Bronchial epithelial cell (primary cell): ENCODE measurements at regions not wholly inside any gene's neighbourhood (a gene's known extent, or its start where the extent isn't known, plus 50 kb on each side); places are given as distances from the start of the nearest gene placed in this dataset.
A peak's percentile ranks its signal among the peaks of the same experiment; 100 is the strongest.

Source experiments
- DNase-seq: peaks from one replicate; pipeline ENCODE4 v3.0.0-alpha.2; 2010; ENCODE audit warnings: low read depth
- FAIRE-seq: peaks from 2 replicates; lab custom pipeline; 2011; peaks lifted over from hg19 to GRCh38; lab: Jason Lieb, UNC
- H3K27me3 ChIP-seq: 2 replicates; pipeline ENCODE4 v1.5.1; 2011; ENCODE audit warnings: low read length; ENCODE audit not compliant: control insufficient read depth, insufficient read depth
- H3K36me3 ChIP-seq: 2 replicates; pipeline ENCODE4 v1.5.1; 2011; ENCODE audit warnings: low read length; ENCODE audit not compliant: control insufficient read depth, insufficient read depth
- H3K4me3 ChIP-seq: 2 replicates; pipeline ENCODE4 v1.5.1; 2011; ENCODE audit warnings: mild to moderate bottlenecking, low read depth, low read length, control low read depth
- CTCF ChIP-seq: IDR thresholded peaks from 2 replicates; pipeline ENCODE4 v1.5.1; 2011; ENCODE audit warnings: mild to moderate bottlenecking, moderate library complexity, low read length, control low read depth, inconsistent platforms; ENCODE audit not compliant: insufficient read depth, severe bottlenecking

- no peak for TF ChIP-seq CTCF
- FAIRE-seq (no peak), DNase-seq (no peak)
- no peaks in the 10 kb centered on the region for H3K27me3 ChIP-seq
- H3K4me3 ChIP-seq, result no peak overlapping the region
- no peaks in the 10 kb centered on the region for H3K36me3 ChIP-seq
These were observed 259.2 kb upstream of the ANO3 start for GRCh38 chr11:26072614-26073153.

- no peaks in the 10 kb centered on the region for H3K36me3 ChIP-seq
- FAIRE-seq, result no peak
- H3K27me3 ChIP-seq, result no peaks in the 10 kb centered on the region
- H3K4me3 ChIP-seq, result no peak overlapping the region
- no peak for TF ChIP-seq CTCF
- no peak for DNase-seq
These were observed 258.3 kb upstream of the ANO3 start for GRCh38 chr11:26073646-26074045.

- no peaks in the 10 kb centered on the region for H3K36me3 ChIP-seq
- no peak for TF ChIP-seq CTCF
- DNase-seq, result no peak
- H3K27me3 ChIP-seq, result no peaks in the 10 kb centered on the region
- no peak overlapping the region for H3K4me3 ChIP-seq
- no peak for FAIRE-seq
These were observed 255.5 kb upstream of the ANO3 start for GRCh38 chr11:26076233-26076990.

GRCh38 chr11:26078231-26078821, 253.6 kb upstream of the ANO3 start:
- Histone ChIP-seq H3K27me3 (no peaks in the 10 kb centered on the region), H3K36me3 (no peaks in the 10 kb centered on the region), H3K4me3 (no peak overlapping the region)
- no peak for TF ChIP-seq CTCF
- no peak for FAIRE-seq
- DNase-seq, result peak; percentile 36

GRCh38 chr11:26084313-26084712, 247.6 kb upstream of the ANO3 start:
- TF ChIP-seq CTCF, result no peak
- FAIRE-seq (no peak), DNase-seq (no peak)
- Histone ChIP-seq H3K27me3 (no peaks in the 10 kb centered on the region), H3K4me3 (no peak overlapping the region), H3K36me3 (no peaks in the 10 kb centered on the region)
